Liver (tissue), 8 donors: ENCODE measurements at regions not wholly inside any gene's neighbourhood (a gene's known extent, or its start where the extent isn't known, plus 50 kb on each side); places are given as distances from the start of the nearest gene placed in this dataset.

Experiments used
- DNase-seq: peaks from one replicate; pipeline ENCODE4 v3.0.0-alpha.2; 2017; ENCODE audit warnings: low spot score
- H3K27ac ChIP-seq, 2 donors: one replicate each; pipeline ENCODE4 v1.7.0; 2013; ENCODE audit warnings: inconsistent platforms in 2 of 2, low read length in 2 of 2, control low read depth in 1 of 2, low read depth in 1 of 2, mild to moderate bottlenecking in 1 of 2
- H3K27me3 ChIP-seq, 4 donors: one replicate each; pipeline versions ENCODE4 v1.6.1 to v1.7.0; 2013; ENCODE audit warnings: low read length in 3 of 4, inconsistent platforms in 1 of 4, mild to moderate bottlenecking in 1 of 4, moderate library complexity in 1 of 4; ENCODE audit not compliant: control insufficient read depth in 4 of 4, insufficient read depth in 4 of 4
- H3K36me3 ChIP-seq, 4 donors: one replicate each; pipeline versions ENCODE4 v1.6.1 to v1.7.0; 2013; ENCODE audit warnings: low read length in 3 of 4, mild to moderate bottlenecking in 3 of 4, low read depth in 1 of 4, moderate library complexity in 1 of 4; ENCODE audit not compliant: control insufficient read depth in 4 of 4, insufficient read depth in 3 of 4
- H3K4me1 ChIP-seq, 4 donors: one replicate each; pipeline versions ENCODE4 v1.6.1 to v1.7.0; 2013; ENCODE audit warnings: low read length in 3 of 4, mild to moderate bottlenecking in 3 of 4, moderate library complexity in 1 of 4; ENCODE audit not compliant: control insufficient read depth in 4 of 4, insufficient read depth in 4 of 4
- H3K4me3 ChIP-seq, 3 donors: one replicate each; pipeline versions ENCODE4 v1.6.1 to v1.7.0; 2013; ENCODE audit warnings: low read length in 3 of 3, control low read depth in 1 of 3, low read depth in 1 of 3, mild to moderate bottlenecking in 1 of 3
- H3K9ac ChIP-seq, 2 donors: one replicate each; pipeline ENCODE4 v1.7.0; 2013; ENCODE audit warnings: low read length in 2 of 2, mild to moderate bottlenecking in 2 of 2, moderate library complexity in 2 of 2, control low read depth in 1 of 2, low read depth in 1 of 2
- H3K9me3 ChIP-seq, 4 donors: one replicate each; pipeline versions ENCODE4 v1.6.1 to v1.7.0; 2013; ENCODE audit warnings: low read length in 3 of 4; ENCODE audit not compliant: control insufficient read depth in 4 of 4
- ATF3 ChIP-seq: IDR thresholded peaks from 2 replicates; pipeline ENCODE4 v1.6.1; 2016; ENCODE audit warnings: antibody characterized with exemption
- FOXA1 ChIP-seq: IDR thresholded peaks from 2 replicates; pipeline ENCODE4 v1.6.1; 2016; ENCODE audit warnings: antibody characterized with exemption
- FOXA2 ChIP-seq: IDR thresholded peaks from 2 replicates; pipeline ENCODE4 v1.6.1; 2016; ENCODE audit warnings: antibody characterized with exemption
- GABPA ChIP-seq, 2 donors: IDR thresholded peaks in 1 of 2; conservative IDR thresholded peaks in 1 of 2; 2 replicates each; pipeline ENCODE4 v1.6.1; 2016; ENCODE audit warnings: antibody characterized with exemption in 2 of 2, mild to moderate bottlenecking in 1 of 2, moderate library complexity in 1 of 2
- HNF4A ChIP-seq, 2 donors: conservative IDR thresholded peaks; 2 replicates each; pipeline ENCODE4 v1.6.1; 2016; ENCODE audit warnings: antibody characterized with exemption in 2 of 2, mild to moderate bottlenecking in 2 of 2
- HNF4G ChIP-seq: IDR thresholded peaks from 2 replicates; pipeline ENCODE4 v1.6.1; 2016; ENCODE audit warnings: antibody characterized with exemption
- JUND ChIP-seq, 2 donors: IDR thresholded peaks; 2 replicates each; pipeline ENCODE4 v1.6.1; 2016; ENCODE audit warnings: antibody characterized with exemption in 2 of 2
- NR2F2 ChIP-seq: IDR thresholded peaks from 2 replicates; pipeline ENCODE4 v1.6.1; 2016; ENCODE audit warnings: antibody characterized with exemption
- RAD21 ChIP-seq, 2 donors: IDR thresholded peaks; 2 replicates each; pipeline ENCODE4 v1.6.1; 2016; ENCODE audit warnings: antibody characterized with exemption in 2 of 2, mild to moderate bottlenecking in 2 of 2
- REST ChIP-seq: IDR thresholded peaks from 2 replicates; pipeline ENCODE4 v1.6.1; 2016; ENCODE audit warnings: antibody characterized with exemption, mild to moderate bottlenecking
- RXRA ChIP-seq, 2 donors: IDR thresholded peaks; 2 replicates each; pipeline ENCODE4 v1.6.1; 2017 to 2018; ENCODE audit warnings: antibody characterized with exemption in 2 of 2, mild to moderate bottlenecking in 1 of 2
- SP1 ChIP-seq: IDR thresholded peaks from 2 replicates; pipeline ENCODE4 v1.6.1; 2018; ENCODE audit warnings: antibody characterized with exemption, mild to moderate bottlenecking
- TAF1 ChIP-seq: conservative IDR thresholded peaks from 2 replicates; pipeline ENCODE4 v1.6.1; 2016; ENCODE audit warnings: antibody characterized with exemption, mild to moderate bottlenecking
- WGBS: extraction: QIAGEN DNeasy Blood & Tissue Kit; methylation state at CpG from one replicate; pipeline ENCODE4 v1.1.7; 2013; 5-methylcytosine and 5-hydroxymethylcytosine counted together
- TF ChIP-seq, protein P1 (sequence below): fragments of 150-350 bp; IDR thresholded peaks from 2 replicates; pipeline ENCODE4 v1.5.1; 2017; ENCODE audit warnings: improper control_type of control experiment, low read depth, low read length; ENCODE audit not compliant: missing input control
- TF ChIP-seq, protein P2 (sequence below): IDR thresholded peaks from 2 replicates; pipeline ENCODE4 v1.6.1; 2016; ENCODE audit warnings: antibody characterized with exemption
- TF ChIP-seq, protein P3 (sequence below): IDR thresholded peaks from 2 replicates; pipeline ENCODE4 v1.6.1; 2016; ENCODE audit warnings: antibody characterized with exemption
- donor health status: healthy.
- donor health status: healthy.
- donor health status: healthy.
- donor health status: healthy.
- donor health status: healthy.

DNA sequence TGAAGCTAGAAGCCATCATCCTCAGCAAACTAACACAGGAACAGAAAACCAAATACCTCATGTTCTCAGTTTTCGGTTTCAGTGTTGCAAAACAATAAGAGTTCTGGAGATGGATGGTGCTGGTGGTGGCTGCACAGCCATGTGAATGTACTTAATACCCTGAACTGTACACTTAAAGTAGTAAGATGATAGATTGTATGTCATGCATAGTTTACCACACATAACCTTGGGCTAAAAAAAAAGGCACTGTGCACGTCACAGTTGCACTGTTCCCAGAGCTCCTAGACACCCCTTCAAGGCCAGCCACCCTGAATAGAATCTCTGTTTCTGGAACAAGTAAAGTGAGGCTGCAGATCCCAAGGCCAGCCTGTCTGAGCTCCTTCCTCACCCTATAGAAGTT, 243.3 kb upstream of the IGF1R start:
- TF ChIP-seq HNF4A (conservative IDR thresholded peaks at IDR 0.05) (no peak), REST (no peak), TAF1 (no peak), ATF3 (no peak), RXRA (IDR thresholded peaks at IDR 0.05) (no peak), HNF4G (no peak), RAD21 (IDR thresholded peaks at IDR 0.05) (no peak), GABPA (IDR thresholded peaks at IDR 0.05 in 1 of 2, conservative IDR thresholded peaks at IDR 0.05 in 1 of 2) (no peak)
- TF ChIP-seq, protein P1, sequence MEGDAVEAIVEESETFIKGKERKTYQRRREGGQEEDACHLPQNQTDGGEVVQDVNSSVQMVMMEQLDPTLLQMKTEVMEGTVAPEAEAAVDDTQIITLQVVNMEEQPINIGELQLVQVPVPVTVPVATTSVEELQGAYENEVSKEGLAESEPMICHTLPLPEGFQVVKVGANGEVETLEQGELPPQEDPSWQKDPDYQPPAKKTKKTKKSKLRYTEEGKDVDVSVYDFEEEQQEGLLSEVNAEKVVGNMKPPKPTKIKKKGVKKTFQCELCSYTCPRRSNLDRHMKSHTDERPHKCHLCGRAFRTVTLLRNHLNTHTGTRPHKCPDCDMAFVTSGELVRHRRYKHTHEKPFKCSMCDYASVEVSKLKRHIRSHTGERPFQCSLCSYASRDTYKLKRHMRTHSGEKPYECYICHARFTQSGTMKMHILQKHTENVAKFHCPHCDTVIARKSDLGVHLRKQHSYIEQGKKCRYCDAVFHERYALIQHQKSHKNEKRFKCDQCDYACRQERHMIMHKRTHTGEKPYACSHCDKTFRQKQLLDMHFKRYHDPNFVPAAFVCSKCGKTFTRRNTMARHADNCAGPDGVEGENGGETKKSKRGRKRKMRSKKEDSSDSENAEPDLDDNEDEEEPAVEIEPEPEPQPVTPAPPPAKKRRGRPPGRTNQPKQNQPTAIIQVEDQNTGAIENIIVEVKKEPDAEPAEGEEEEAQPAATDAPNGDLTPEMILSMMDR, result no peak
- TF ChIP-seq, protein P2, sequence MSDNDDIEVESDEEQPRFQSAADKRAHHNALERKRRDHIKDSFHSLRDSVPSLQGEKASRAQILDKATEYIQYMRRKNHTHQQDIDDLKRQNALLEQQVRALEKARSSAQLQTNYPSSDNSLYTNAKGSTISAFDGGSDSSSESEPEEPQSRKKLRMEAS, result no peak
- TF ChIP-seq, protein P3, sequence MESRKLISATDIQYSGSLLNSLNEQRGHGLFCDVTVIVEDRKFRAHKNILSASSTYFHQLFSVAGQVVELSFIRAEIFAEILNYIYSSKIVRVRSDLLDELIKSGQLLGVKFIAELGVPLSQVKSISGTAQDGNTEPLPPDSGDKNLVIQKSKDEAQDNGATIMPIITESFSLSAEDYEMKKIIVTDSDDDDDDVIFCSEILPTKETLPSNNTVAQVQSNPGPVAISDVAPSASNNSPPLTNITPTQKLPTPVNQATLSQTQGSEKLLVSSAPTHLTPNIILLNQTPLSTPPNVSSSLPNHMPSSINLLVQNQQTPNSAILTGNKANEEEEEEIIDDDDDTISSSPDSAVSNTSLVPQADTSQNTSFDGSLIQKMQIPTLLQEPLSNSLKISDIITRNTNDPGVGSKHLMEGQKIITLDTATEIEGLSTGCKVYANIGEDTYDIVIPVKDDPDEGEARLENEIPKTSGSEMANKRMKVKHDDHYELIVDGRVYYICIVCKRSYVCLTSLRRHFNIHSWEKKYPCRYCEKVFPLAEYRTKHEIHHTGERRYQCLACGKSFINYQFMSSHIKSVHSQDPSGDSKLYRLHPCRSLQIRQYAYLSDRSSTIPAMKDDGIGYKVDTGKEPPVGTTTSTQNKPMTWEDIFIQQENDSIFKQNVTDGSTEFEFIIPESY, result no peak
- H3K4me3 ChIP-seq, result no peak overlapping the region
- no peak overlapping the region for H3K9ac ChIP-seq
- WGBS, result 68% methylated on average over 2 of the region's 2 CpGs
- H3K4me1 ChIP-seq, result no peaks in the 10 kb centered on the region
- no peak overlapping the region for H3K27ac ChIP-seq
- peaks cover 0 to 4% (median 0%) of the 10 kb centered on the region in 4 donors for H3K27me3 ChIP-seq
- no peaks in the 10 kb centered on the region for H3K36me3 ChIP-seq
- DNase-seq, result no peak
- H3K9me3 ChIP-seq, result no peaks in the 10 kb centered on the region

- WGBS, result 57% methylated on average over 9 of the region's 9 CpGs
Observed at GRCh38 chr15:98408231-98408630, 240.1 kb upstream of the IGF1R start.

More at GRCh38 chr15:98408231-98408630, 240.1 kb upstream of the IGF1R start:
- Histone ChIP-seq H3K9ac (no peak overlapping the region), H3K4me1 (no peaks in the 10 kb centered on the region), H3K4me3 (no peak overlapping the region), H3K36me3 (no peaks in the 10 kb centered on the region), H3K9me3 (no peaks in the 10 kb centered on the region), H3K27ac (no peak overlapping the region), H3K27me3 (peaks cover 0 to 4% (median 0%) of the 10 kb centered on the region in 4 donors)
- TF ChIP-seq RAD21 (IDR thresholded peaks at IDR 0.05) (no peak), FOXA1 (no peak), ATF3 (no peak), FOXA2 (no peak), SP1 (no peak), HNF4G (no peak), NR2F2 (no peak), JUND (IDR thresholded peaks at IDR 0.05) (no peak)
- TF ChIP-seq, protein P1, result no peak
- no peak for DNase-seq
